Right lobe of liver (tissue), 6 donors: ENCODE measurements at regions not wholly inside any gene's neighbourhood (a gene's known extent, or its start where the extent isn't known, plus 50 kb on each side); places are given as distances from the start of the nearest gene placed in this dataset.
"Not testable (repeated sequence)": the region's sequence is repeated elsewhere in the genome, so short reads cannot be mapped to it uniquely, and the experiment has no call there.

Source experiments
- ATAC-seq, 4 donors: fragments of 200-7000 bp; cut with Tn5 transposase; one replicate each; pipeline ENCODE4 v1.9.1; 2020; ENCODE audit warnings: mild to moderate bottlenecking in 4 of 4, moderate library complexity in 4 of 4
- DNase-seq, 3 donors: peaks; one replicate each; pipeline ENCODE4 v3.0.0-alpha.2; 2020
- H3K27ac ChIP-seq, 3 donors: fragments of 200-600 bp; one replicate each; pipeline ENCODE4 v1.8.0; 2022
- H3K27me3 ChIP-seq, 2 donors: fragments of 200-600 bp; one replicate each; pipeline ENCODE4 v1.8.0; 2022
- H3K36me3 ChIP-seq, 4 donors: fragments of 200-600 bp; sonication (generic) in 1 of 4; one replicate each; pipeline versions ENCODE4 v1.5.1 to v1.8.0; 2017 to 2022; ENCODE audit warnings: control low read depth in 1 of 4
- H3K4me1 ChIP-seq, 4 donors: fragments of 200-600 bp; sonication (generic) in 1 of 4; one replicate each; pipeline versions ENCODE4 v1.5.1 to v1.8.0; 2017 to 2022; ENCODE audit warnings: control low read depth in 1 of 4
- H3K4me3 ChIP-seq, 3 donors: fragments of 200-600 bp; one replicate each; pipeline ENCODE4 v1.8.0; 2022
- H3K9me3 ChIP-seq, 4 donors: fragments of 200-600 bp; sonication (generic) in 1 of 4; one replicate each; pipeline versions ENCODE4 v1.5.1 to v1.8.0; 2017 to 2022; ENCODE audit warnings: control low read depth in 1 of 4
- CTCF ChIP-seq, 4 donors: fragments of 200-600 bp in 3 of 4; fragments of 450-650 bp in 1 of 4; IDR thresholded peaks; one replicate each; pipeline versions ENCODE4 v1.5.1 to v1.8.0; 2016 to 2022; ENCODE audit warnings: antibody characterized with exemption in 4 of 4, mild to moderate bottlenecking in 2 of 4
- POLR2A ChIP-seq: fragments of 450-650 bp; IDR thresholded peaks from one replicate; pipeline ENCODE4 v1.6.1; 2017; ENCODE audit warnings: antibody characterized with exemption, mild to moderate bottlenecking
- WGBS: methylation state at CpG from one replicate; pipeline ENCODE4 v1.1.6; 2018; ENCODE audit warnings: low coverage, low lambda C conversion rate; ENCODE audit not compliant: insufficient coverage; ENCODE audit errors: missing lambda C conversion rate; 5-methylcytosine and 5-hydroxymethylcytosine counted together
- intact Hi-C, 2 donors: fragments of 100-400 bp; cut with DNase I; formaldehyde crosslinking; loops; one replicate each; pipeline versions ENCODE4 v1.11.2 to v1.14.1; 2022
- donor health status: DM: no; HTN: yes; CAD: no.
- donor health status: DM: no; HTN: no; CAD: no.
- donor health status: DM: no; HTN: no; CAD: no.
- donor health status: DM: no; HTN: yes; CAD: no.
- donor health status: DM: no; HTN: yes; CAD: no.

GRCh38 chr15:36447373-36447772, 132.1 kb upstream of the CDIN1 start:
- DNase-seq (no peak), ATAC-seq (no peak)
- H3K4me1 ChIP-seq, result no peaks in the 10 kb centered on the region
- no peak overlapping the region for H3K27ac ChIP-seq
- no peak overlapping the region for H3K4me3 ChIP-seq
- no peaks in the 10 kb centered on the region for H3K9me3 ChIP-seq
- no peaks in the 10 kb centered on the region for H3K36me3 ChIP-seq
- WGBS, result 83% methylated on average over 2 of the region's 2 CpGs
- no peak for TF ChIP-seq POLR2A
- TF ChIP-seq CTCF (IDR thresholded peaks at IDR 0.05), result no peak
- no peaks in the 10 kb centered on the region for H3K27me3 ChIP-seq
- intact Hi-C loops, result no loop called here

- H3K36me3 ChIP-seq, result no peaks in the 10 kb centered on the region
- no peaks in the 10 kb centered on the region for H3K27me3 ChIP-seq
- no peaks in the 10 kb centered on the region for H3K9me3 ChIP-seq
- ATAC-seq, result no peak
- DNase-seq, result no peak
- H3K27ac ChIP-seq, result no peak overlapping the region
- no peak overlapping the region for H3K4me3 ChIP-seq
- intact Hi-C loops, result no loop called here
- TF ChIP-seq POLR2A, result no peak
- TF ChIP-seq CTCF (IDR thresholded peaks at IDR 0.05), result no peak
- no peaks in the 10 kb centered on the region for H3K4me1 ChIP-seq
Measured at GRCh38 chr15:36448418-36448817, 131.0 kb upstream of the CDIN1 start.

GRCh38 chr15:36449084-36449661, 130.3 kb upstream of the CDIN1 start:
- intact Hi-C loops, result no loop called here
- ATAC-seq (no peak), DNase-seq (no peak)
- H3K27ac ChIP-seq, result no peak overlapping the region
- H3K27me3 ChIP-seq, result no peaks in the 10 kb centered on the region
- 29% methylated on average over 5 of the region's 5 CpGs for WGBS
- TF ChIP-seq CTCF (IDR thresholded peaks at IDR 0.05) (no peak), POLR2A (no peak)
- no peaks in the 10 kb centered on the region for H3K4me1 ChIP-seq
- no peaks in the 10 kb centered on the region for H3K36me3 ChIP-seq
- H3K9me3 ChIP-seq, result no peaks in the 10 kb centered on the region
- no peak overlapping the region for H3K4me3 ChIP-seq

GRCh38 chr15:36449662-36450145, 129.7 kb upstream of the CDIN1 start:
- Histone ChIP-seq H3K9me3 (no peaks in the 10 kb centered on the region), H3K4me3 (no peak overlapping the region), H3K27me3 (no peaks in the 10 kb centered on the region), H3K27ac (no peak overlapping the region), H3K36me3 (no peaks in the 10 kb centered on the region), H3K4me1 (no peaks in the 10 kb centered on the region)
- WGBS, result 67% methylated on average over 3 of the region's 3 CpGs
- ATAC-seq, result no peak
- intact Hi-C loops, result no loop called here
- TF ChIP-seq POLR2A, result no peak
- no peak for TF ChIP-seq CTCF (IDR thresholded peaks at IDR 0.05)
- DNase-seq, result no peak

- intact Hi-C loops, DNase-seq, H3K27me3 ChIP-seq, H3K36me3 ChIP-seq, H3K4me1 ChIP-seq, ATAC-seq, H3K27ac ChIP-seq, H3K4me3 ChIP-seq, H3K9me3 ChIP-seq: not testable (repeated sequence)
- 63% methylated on average over 4 of the region's 4 CpGs for WGBS
Measured at GRCh38 chr15:36454244-36454643, 125.2 kb upstream of the CDIN1 start.
